Activated naive CD4-positive, alpha-beta T cell treated with anti-CD3 and anti-CD28 coated beads, Interleukin-2, amount 50 U/mL, for 24 hours (primary cell): ENCODE measurements at regions not wholly inside any gene's neighbourhood (a gene's known extent, or its start where the extent isn't known, plus 50 kb on each side); places are given as distances from the start of the nearest gene placed in this dataset.

Source experiments
- H3K27ac Mint-ChIP-seq: one replicate; pipeline ENCODE4 v1.8.0; 2021; ENCODE audit warnings: mild to moderate bottlenecking, mixed read lengths
- H3K27me3 Mint-ChIP-seq: one replicate; pipeline ENCODE4 v1.8.0; 2021; ENCODE audit warnings: mixed read lengths
- H3K36me3 Mint-ChIP-seq: one replicate; pipeline ENCODE4 v1.8.0; 2021; ENCODE audit warnings: mixed read lengths
- H3K4me1 Mint-ChIP-seq: one replicate; pipeline ENCODE4 v1.8.0; 2021; ENCODE audit warnings: mixed read lengths
- H3K4me3 Mint-ChIP-seq: one replicate; pipeline ENCODE4 v1.8.0; 2021; ENCODE audit warnings: mild to moderate bottlenecking, mixed read lengths
- H3K9me3 Mint-ChIP-seq: one replicate; pipeline ENCODE4 v1.8.0; 2021; ENCODE audit warnings: mixed read lengths

- Mint-ChIP-seq H3K27me3 (no peaks in the 10 kb centered on the region), H3K4me3 (no peak overlapping the region), H3K27ac (no peak overlapping the region), H3K36me3 (no peaks in the 10 kb centered on the region), H3K9me3 (peaks cover 10% of the 10 kb centered on the region), H3K4me1 (no peaks in the 10 kb centered on the region)
Observed at GRCh38 chr14:51307551-51307950, 67.5 kb downstream of the TMX1 start.

DNA sequence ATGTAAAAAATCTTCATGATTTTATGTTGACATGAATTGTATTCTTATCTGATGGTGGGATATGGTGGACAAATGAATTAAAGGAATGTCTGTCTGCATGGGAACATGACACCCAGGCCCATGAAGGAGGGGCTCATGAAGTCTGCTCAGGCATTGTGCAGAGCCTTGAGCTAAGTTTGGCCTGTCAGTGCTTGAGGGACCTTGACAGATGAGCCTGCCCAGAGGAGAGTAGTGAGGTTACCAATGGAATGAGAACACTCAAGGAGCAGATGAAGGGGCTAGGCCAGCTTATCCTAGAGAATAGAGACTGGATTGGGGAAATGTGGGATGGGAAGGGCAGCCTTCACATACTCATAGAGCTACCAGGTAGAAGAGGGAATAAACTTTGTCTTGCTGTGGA lies 68.8 kb downstream of the TMX1 start:
- H3K27me3 Mint-ChIP-seq: no peaks in the 10 kb centered on the region
- no peaks in the 10 kb centered on the region for H3K4me1 Mint-ChIP-seq
- no peak overlapping the region for H3K4me3 Mint-ChIP-seq
- H3K36me3 Mint-ChIP-seq: no peaks in the 10 kb centered on the region
- H3K27ac Mint-ChIP-seq: peak overlapping the region; percentile 6
- peaks cover 10% of the 10 kb centered on the region for H3K9me3 Mint-ChIP-seq

- Mint-ChIP-seq H3K4me1 (no peaks in the 10 kb centered on the region), H3K4me3 (no peak overlapping the region), H3K27me3 (no peaks in the 10 kb centered on the region), H3K36me3 (no peaks in the 10 kb centered on the region), H3K9me3 (peaks cover 10% of the 10 kb centered on the region), H3K27ac (no peak overlapping the region)
Observed at GRCh38 chr14:51310505-51310944, 70.5 kb downstream of the TMX1 start.

DNA sequence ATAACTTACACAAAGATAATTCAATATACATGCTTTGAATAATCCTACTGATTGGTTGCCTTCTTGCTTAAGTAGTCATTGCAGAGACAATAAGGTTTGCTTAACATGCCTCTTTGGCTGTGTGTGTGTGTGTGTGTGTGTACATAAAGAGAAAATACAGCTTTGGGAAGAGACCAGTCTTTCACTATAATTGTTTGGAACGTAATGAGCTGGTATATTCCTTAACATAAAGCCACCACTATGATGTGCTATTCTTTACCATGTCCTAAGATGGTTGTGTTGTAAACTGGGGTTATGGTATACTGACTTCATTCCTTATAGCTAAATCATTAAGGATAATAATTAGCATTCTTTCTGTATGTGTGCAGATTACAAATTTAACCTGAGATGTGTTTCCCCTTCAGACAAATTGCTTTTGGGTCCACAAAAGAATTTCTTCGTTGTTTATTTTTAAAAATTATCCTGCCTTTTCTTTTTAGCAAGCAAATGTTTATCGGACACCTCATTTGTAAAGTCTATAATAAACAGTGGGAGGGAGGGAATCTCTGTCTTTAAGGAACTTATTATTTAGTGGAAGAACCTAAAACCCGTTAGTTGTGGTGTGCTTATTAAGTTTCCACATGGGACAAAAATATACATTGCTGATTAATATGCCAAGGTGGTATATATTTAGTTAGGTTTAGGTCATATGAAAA lies 74.4 kb downstream of the TMX1 start:
- Mint-ChIP-seq H3K9me3 (no peaks in the 10 kb centered on the region), H3K4me3 (no peak overlapping the region), H3K36me3 (no peaks in the 10 kb centered on the region), H3K27me3 (no peaks in the 10 kb centered on the region), H3K27ac (no peak overlapping the region), H3K4me1 (no peaks in the 10 kb centered on the region)

- Mint-ChIP-seq H3K36me3 (no peaks in the 10 kb centered on the region), H3K4me3 (no peak overlapping the region), H3K27me3 (no peaks in the 10 kb centered on the region), H3K4me1 (no peaks in the 10 kb centered on the region), H3K27ac (no peak overlapping the region), H3K9me3 (no peaks in the 10 kb centered on the region)
Observed at GRCh38 chr14:51317373-51317772, 77.3 kb downstream of the TMX1 start.

GRCh38 chr14:51318813-51319597 lies 79.0 kb downstream of the TMX1 start:
- H3K4me1 Mint-ChIP-seq: no peaks in the 10 kb centered on the region
- no peak overlapping the region for H3K4me3 Mint-ChIP-seq
- H3K27me3 Mint-ChIP-seq: peaks cover 2% of the 10 kb centered on the region

DNA sequence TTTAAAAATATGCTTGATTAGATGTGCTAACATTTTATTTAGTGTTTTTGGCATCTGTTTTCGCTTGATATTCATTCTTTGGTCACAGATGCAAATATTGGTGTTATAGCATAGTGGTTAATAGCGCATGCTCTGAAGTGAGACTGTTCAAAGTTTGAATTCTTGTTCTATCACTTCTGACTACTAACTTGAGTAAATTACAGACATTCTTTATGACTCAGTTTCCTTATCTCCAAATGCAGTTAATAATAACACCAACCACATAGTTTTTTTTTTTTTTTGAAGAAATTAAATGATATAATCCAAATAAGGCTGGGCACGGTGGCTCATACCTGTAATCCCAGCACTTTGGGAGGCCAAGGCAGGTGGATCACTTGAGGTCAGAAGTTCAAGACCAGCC lies 81.0 kb downstream of the TMX1 start:
- Mint-ChIP-seq H3K4me1 (no peaks in the 10 kb centered on the region), H3K36me3 (no peaks in the 10 kb centered on the region), H3K9me3 (no peaks in the 10 kb centered on the region), H3K4me3 (no peak overlapping the region), H3K27me3 (peaks cover 2% of the 10 kb centered on the region), H3K27ac (no peak overlapping the region)

More at GRCh38 chr14:51318813-51319597, 79.0 kb downstream of the TMX1 start:
- Mint-ChIP-seq H3K9me3 (no peaks in the 10 kb centered on the region), H3K36me3 (no peaks in the 10 kb centered on the region), H3K27ac (no peak overlapping the region)

GRCh38 chr14:51323492-51323891 lies 83.4 kb downstream of the TMX1 start:
- no peak overlapping the region for H3K4me3 Mint-ChIP-seq
- no peaks in the 10 kb centered on the region for H3K9me3 Mint-ChIP-seq
- H3K4me1 Mint-ChIP-seq: peaks cover 6% of the 10 kb centered on the region
- H3K36me3 Mint-ChIP-seq: no peaks in the 10 kb centered on the region
- no peak overlapping the region for H3K27ac Mint-ChIP-seq
- peaks cover 12% of the 10 kb centered on the region for H3K27me3 Mint-ChIP-seq

GRCh38 chr14:51327376-51327775 lies 87.3 kb downstream of the TMX1 start:
- H3K9me3 Mint-ChIP-seq: no peaks in the 10 kb centered on the region
- peaks cover 8% of the 10 kb centered on the region for H3K4me1 Mint-ChIP-seq
- H3K27me3 Mint-ChIP-seq: peaks cover 21% of the 10 kb centered on the region
- H3K4me3 Mint-ChIP-seq: no peak overlapping the region
- no peaks in the 10 kb centered on the region for H3K36me3 Mint-ChIP-seq
- no peak overlapping the region for H3K27ac Mint-ChIP-seq

DNA sequence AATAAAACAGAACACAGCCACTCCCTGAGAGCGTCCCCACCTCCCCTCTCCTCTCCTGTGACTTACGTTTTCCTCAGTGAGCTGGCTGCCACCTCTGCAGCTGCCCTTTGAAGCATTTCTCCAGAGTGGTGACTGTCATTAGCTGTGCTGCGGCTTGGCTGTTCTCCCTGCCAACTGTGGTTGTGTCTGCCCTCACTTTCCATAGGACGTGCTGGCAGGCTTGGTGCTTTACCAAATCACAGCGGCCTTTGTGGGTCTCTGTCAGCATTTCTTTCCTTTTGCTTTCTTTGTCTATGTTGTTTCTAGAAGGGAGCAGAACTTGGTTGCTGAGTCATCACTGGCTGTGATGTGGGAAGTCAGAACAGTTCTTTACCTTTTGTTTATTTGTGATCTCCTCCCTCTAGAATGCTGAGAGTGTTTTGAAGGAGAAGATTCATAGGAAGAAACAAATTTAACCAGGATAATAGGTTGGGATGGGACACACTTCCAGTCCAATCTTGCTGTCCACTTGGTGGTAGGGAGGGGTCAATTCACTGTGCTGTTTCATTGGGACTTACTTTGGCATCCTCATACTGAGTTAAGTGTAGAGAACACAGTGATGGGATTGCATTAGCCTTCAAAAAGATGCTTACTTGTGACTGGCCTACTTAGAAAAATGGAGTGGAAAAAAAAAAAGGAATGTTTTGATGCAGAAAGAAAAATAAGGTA lies 88.2 kb downstream of the TMX1 start:
- peaks cover 22% of the 10 kb centered on the region for H3K27me3 Mint-ChIP-seq
- no peak overlapping the region for H3K27ac Mint-ChIP-seq
- no peak overlapping the region for H3K4me3 Mint-ChIP-seq

GRCh38 chr14:51328772-51329353 lies 88.8 kb downstream of the TMX1 start:
- peaks cover 22% of the 10 kb centered on the region for H3K27me3 Mint-ChIP-seq
- H3K27ac Mint-ChIP-seq: no peak overlapping the region
- H3K36me3 Mint-ChIP-seq: no peaks in the 10 kb centered on the region
- no peak overlapping the region for H3K4me3 Mint-ChIP-seq
- H3K9me3 Mint-ChIP-seq: no peaks in the 10 kb centered on the region
- peaks cover 8% of the 10 kb centered on the region for H3K4me1 Mint-ChIP-seq

More for the DNA sequence above, 88.2 kb downstream of the TMX1 start:
- Mint-ChIP-seq H3K36me3 (no peaks in the 10 kb centered on the region), H3K4me1 (peaks cover 8% of the 10 kb centered on the region), H3K9me3 (no peaks in the 10 kb centered on the region)

GRCh38 chr14:51331486-51332367 lies 91.7 kb downstream of the TMX1 start:
- Mint-ChIP-seq H3K9me3 (no peaks in the 10 kb centered on the region), H3K27ac (no peak overlapping the region), H3K27me3 (peaks cover 22% of the 10 kb centered on the region), H3K4me1 (peaks cover 8% of the 10 kb centered on the region), H3K36me3 (no peaks in the 10 kb centered on the region), H3K4me3 (no peak overlapping the region)

- no peaks in the 10 kb centered on the region for H3K9me3 Mint-ChIP-seq
Observed at GRCh38 chr14:51333299-51333698, 93.3 kb downstream of the TMX1 start.

DNA sequence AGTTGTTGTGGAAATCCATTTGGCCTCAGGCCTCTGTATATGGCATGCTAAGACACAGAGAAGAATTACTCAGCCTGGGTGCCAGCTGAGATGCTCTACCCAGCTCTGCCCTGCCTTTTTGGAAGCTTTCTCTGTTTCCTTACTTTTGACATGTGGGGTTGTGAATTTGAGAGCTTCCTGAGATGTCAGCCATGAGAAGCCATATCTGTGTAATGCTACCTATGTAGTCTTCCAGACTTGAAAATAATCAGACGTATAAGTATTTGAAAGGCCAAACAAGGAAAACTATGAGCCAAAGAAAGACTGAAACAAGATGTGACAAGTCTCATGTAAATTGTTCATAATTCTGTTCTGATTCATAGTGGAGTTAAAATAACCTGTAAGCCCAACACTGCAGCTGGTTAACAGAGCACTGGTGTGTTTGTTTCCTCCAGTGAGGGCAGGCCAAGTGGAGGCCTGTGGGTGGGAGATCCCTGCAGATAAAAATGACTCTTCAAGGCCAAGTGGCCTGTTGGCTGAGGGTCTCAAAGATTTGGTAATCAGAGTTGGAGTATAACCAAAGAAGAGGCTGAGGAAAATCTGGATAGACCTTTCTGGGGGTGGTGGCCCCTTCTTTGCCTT lies 94.0 kb downstream of the TMX1 start:
- Mint-ChIP-seq H3K27ac (no peak overlapping the region), H3K36me3 (no peaks in the 10 kb centered on the region), H3K4me3 (no peak overlapping the region), H3K27me3 (peaks cover 9% of the 10 kb centered on the region), H3K9me3 (no peaks in the 10 kb centered on the region), H3K4me1 (no peaks in the 10 kb centered on the region)

More at GRCh38 chr14:51333299-51333698, 93.3 kb downstream of the TMX1 start:
- Mint-ChIP-seq H3K36me3 (no peaks in the 10 kb centered on the region), H3K4me3 (no peak overlapping the region), H3K27me3 (peaks cover 14% of the 10 kb centered on the region), H3K4me1 (peaks cover 4% of the 10 kb centered on the region), H3K27ac (no peak overlapping the region)
